GM18861 (cell line): ENCODE measurements at regions not wholly inside any gene's neighbourhood (a gene's known extent, or its start where the extent isn't known, plus 50 kb on each side); places are given as distances from the start of the nearest gene placed in this dataset.
"Not testable (repeated sequence)": the region's sequence is repeated elsewhere in the genome, so short reads cannot be mapped to it uniquely, and the experiment has no call there.

ENCODE experiments used
- ATAC-seq: cut with Tn5 transposase; IDR thresholded peaks from one replicate; pipeline ENCODE4 v1.9.1; 2021; ENCODE audit not compliant: unreplicated experiment

DNA sequence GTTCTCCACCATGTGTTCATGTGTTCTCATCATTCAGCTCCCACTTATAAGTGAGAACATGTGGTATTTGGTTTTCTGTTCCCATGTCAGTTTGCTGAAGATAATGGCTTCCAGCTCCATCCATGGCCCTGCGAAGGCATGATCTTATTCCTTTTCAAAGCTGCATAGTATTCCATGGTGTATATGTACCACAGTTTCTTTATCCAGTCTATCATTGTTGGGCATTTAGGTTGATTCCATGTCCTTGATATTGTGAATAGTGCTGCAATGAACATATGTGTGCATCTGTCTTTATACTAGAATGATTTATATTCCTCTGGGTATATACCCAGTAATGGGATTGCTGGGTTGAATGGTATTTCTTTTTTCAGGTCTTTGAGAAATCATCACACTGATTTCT is 57.6 kb upstream of the MAGI2 start:
- not testable (repeated sequence) for ATAC-seq

- no peak for ATAC-seq
Measured at GRCh38 chr7:79507131-79507530, 53.7 kb upstream of the MAGI2 start.

DNA sequence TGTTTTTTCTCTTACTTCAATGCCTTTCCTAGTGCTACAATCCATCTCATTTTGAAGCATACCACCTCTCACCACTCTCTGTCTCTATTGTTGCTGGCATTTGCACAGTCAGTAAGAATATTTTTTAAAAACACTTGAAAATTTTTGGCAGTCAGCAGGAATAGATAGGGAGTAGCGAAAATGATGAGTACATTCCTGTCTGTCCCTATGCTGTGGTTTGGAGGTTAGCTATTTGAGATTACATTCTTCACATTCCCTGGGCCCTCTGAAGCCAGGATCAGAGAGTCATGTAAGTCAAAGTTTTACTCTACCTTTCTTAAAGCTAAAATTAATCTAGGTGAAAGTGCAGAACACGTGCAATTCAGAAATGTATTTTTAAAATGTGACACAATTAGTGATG is 53.0 kb upstream of the MAGI2 start:
- ATAC-seq = no peak

- no peak for ATAC-seq
Measured at GRCh38 chr7:79504607-79505389, 51.3 kb upstream of the MAGI2 start.
